IPS-18a (cell line): ENCODE measurements at regions not wholly inside any gene's neighbourhood (a gene's known extent, or its start where the extent isn't known, plus 50 kb on each side); places are given as distances from the start of the nearest gene placed in this dataset.

Experiments
- H3K27ac ChIP-seq: one replicate; pipeline ENCODE4 v1.5.1; 2013; ENCODE audit warnings: low read length
- H3K27me3 ChIP-seq: one replicate; pipeline ENCODE4 v1.6.1; 2013; ENCODE audit warnings: mild to moderate bottlenecking, low read length; ENCODE audit not compliant: control insufficient read depth, insufficient read depth
- H3K36me3 ChIP-seq: one replicate; pipeline ENCODE4 v1.6.1; 2013; ENCODE audit warnings: low read depth, low read length; ENCODE audit not compliant: control insufficient read depth
- H3K4me1 ChIP-seq: one replicate; pipeline ENCODE4 v1.6.1; 2013; ENCODE audit warnings: low read depth, low read length; ENCODE audit not compliant: control insufficient read depth
- H3K4me3 ChIP-seq: one replicate; pipeline ENCODE4 v1.5.1; 2013; ENCODE audit warnings: low read length
- H3K9ac ChIP-seq: one replicate; pipeline ENCODE4 v1.6.1; 2013; ENCODE audit warnings: mild to moderate bottlenecking, low read length, moderate library complexity
- H3K9me3 ChIP-seq: one replicate; pipeline ENCODE4 v1.6.1; 2013; ENCODE audit warnings: low read depth, low read length; ENCODE audit not compliant: control insufficient read depth

DNA sequence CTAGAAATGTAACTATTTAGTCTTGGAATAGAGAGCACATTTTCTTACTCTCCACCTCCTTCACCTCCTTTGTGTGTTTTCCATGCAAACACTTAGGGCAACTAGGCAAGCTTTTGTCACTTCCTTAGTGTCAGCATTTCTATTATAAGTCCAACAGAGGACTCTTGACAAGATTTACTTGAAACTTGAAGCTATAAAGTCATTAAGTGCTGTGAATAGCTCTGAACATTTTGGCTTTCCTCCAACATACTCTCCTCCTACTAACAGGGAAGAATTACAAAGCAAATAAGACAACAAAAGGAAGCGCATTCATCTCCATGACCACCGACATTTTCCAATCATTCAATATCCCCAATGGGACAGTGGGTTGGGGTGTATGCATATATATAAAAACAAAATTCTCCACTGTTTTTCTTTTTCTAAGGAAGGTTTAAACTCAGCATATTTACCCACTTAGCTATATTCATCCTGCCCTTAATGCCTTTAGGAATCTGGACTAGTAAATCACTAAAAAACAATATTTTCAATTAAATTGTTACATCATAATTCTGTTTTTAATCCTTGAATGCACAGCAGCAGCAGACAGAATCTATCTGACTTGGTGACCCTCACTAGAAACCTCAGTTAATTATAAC lies 264.6 kb downstream of the SNCA start:
- Histone ChIP-seq H3K36me3 (no peaks in the 10 kb centered on the region), H3K27me3 (no peaks in the 10 kb centered on the region), H3K4me1 (no peaks in the 10 kb centered on the region), H3K27ac (no peak overlapping the region), H3K4me3 (no peak overlapping the region), H3K9ac (no peak overlapping the region), H3K9me3 (no peaks in the 10 kb centered on the region)

DNA sequence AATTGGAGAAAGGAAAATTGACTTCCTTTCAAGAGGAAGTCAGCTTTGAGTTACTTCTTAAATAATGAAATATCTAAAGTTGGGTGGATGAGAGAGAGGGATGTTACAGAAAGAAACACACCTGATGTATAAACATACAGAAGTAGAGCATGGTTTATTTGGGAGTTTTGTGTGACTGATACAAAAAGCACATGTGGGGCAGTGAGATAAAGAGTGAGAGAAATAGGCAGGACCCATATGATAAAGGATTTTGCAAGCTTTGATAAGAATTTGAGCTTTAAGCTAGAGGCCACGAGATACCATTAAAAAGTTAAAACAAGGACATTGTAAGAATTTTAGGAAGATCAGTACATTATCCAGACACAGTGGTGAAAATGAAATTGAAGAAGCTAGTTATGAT lies 263.3 kb upstream of the GPRIN3 start:
- Histone ChIP-seq H3K27me3 (no peaks in the 10 kb centered on the region), H3K9me3 (no peaks in the 10 kb centered on the region), H3K36me3 (no peaks in the 10 kb centered on the region), H3K4me1 (no peaks in the 10 kb centered on the region), H3K9ac (no peak overlapping the region), H3K27ac (no peak overlapping the region), H3K4me3 (no peak overlapping the region)

DNA sequence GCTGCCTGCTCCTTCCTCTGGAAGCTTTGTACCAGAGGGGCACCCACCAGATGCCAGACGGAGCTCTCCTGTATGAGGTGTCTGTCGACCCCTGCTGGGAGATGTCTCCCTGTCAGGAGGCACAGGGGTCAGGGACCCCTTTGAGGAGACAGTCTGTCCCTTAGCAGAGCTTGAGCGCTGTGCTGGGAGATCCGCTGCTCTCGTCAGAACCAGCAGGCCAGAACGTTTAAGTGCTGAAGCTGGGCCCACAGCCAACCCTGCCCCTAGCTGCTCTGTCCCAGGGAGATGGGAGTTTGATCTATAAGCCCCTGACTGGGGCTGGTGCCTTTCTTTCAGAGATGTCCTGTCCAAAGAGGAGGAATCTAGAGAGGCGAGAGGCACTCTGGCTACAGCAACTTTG lies 260.3 kb upstream of the GPRIN3 start:
- Histone ChIP-seq H3K36me3 (no peaks in the 10 kb centered on the region), H3K27me3 (no peaks in the 10 kb centered on the region), H3K27ac (no peak overlapping the region), H3K9me3 (no peaks in the 10 kb centered on the region), H3K9ac (no peak overlapping the region), H3K4me1 (no peaks in the 10 kb centered on the region), H3K4me3 (no peak overlapping the region)

DNA sequence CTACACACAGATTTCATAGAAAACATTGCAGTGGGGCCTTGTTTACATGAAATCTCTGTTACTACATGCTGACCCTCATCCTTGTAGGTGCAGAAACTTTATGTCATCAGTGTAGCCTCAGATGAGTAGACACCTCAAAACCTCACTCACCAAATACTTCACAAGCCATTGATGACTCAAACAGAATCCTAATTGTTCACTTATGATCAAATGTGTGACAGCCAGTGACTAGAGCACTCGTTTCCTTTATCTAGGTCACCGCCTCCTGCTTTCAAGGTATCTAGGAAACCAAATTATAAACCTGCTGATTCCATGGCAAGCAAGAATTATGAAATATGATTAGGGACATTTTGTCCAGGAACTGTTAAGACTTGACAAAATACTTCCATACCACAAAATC lies 255.8 kb upstream of the GPRIN3 start:
- H3K27me3 ChIP-seq: peaks cover 8% of the 10 kb centered on the region
- H3K36me3 ChIP-seq: no peaks in the 10 kb centered on the region
- peaks cover 30% of the 10 kb centered on the region for H3K4me1 ChIP-seq
- no peak overlapping the region for H3K4me3 ChIP-seq
- H3K9ac ChIP-seq: no peak overlapping the region
- no peak overlapping the region for H3K27ac ChIP-seq
- H3K9me3 ChIP-seq: no peaks in the 10 kb centered on the region

DNA sequence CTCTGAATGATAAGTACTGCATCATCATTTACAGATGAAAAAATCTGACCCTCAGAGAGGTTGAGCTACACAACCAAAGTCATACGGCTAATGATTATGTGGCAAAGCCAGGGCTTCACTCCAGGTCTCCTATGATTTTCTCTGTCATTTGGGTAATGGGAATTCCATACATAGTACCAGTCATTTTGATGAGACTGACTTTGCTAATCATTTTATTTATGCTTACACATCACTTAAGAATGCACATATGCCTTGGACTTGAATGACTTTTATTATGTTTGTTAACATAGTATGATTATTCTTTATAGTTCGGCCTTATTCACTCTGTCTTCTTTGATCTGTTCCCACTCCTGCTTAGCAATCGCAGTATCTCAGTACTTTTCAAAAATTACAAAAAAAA lies 255.1 kb upstream of the GPRIN3 start:
- Histone ChIP-seq H3K27me3 (peaks cover 8% of the 10 kb centered on the region), H3K9ac (no peak overlapping the region), H3K4me3 (no peak overlapping the region), H3K9me3 (no peaks in the 10 kb centered on the region), H3K4me1 (peaks cover 32% of the 10 kb centered on the region), H3K36me3 (no peaks in the 10 kb centered on the region), H3K27ac (no peak overlapping the region)

DNA sequence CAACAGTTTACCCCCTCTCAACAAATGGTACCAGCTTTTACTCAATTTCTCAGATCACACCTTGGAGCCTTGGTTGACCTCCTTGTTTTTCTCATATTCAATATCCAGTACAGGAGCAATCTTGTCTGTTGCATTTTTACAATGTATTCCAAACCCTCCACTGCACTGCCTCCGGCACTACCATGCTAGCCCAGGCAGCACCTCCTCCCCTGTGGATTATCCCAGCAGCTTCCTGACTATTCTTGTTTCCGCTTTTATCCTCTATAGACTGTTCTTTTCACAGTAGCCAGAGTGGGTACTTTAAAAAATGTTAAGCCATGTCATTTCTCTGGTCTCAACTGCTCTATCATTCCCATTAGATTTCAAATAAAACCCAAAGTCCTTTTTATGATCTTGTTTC lies 253.4 kb upstream of the GPRIN3 start:
- H3K9me3 ChIP-seq: no peaks in the 10 kb centered on the region
- H3K27ac ChIP-seq: no peak overlapping the region
- H3K36me3 ChIP-seq: no peaks in the 10 kb centered on the region
- H3K9ac ChIP-seq: no peak overlapping the region
- H3K4me3 ChIP-seq: no peak overlapping the region
- peaks cover 32% of the 10 kb centered on the region for H3K4me1 ChIP-seq
- peaks cover 8% of the 10 kb centered on the region for H3K27me3 ChIP-seq

DNA sequence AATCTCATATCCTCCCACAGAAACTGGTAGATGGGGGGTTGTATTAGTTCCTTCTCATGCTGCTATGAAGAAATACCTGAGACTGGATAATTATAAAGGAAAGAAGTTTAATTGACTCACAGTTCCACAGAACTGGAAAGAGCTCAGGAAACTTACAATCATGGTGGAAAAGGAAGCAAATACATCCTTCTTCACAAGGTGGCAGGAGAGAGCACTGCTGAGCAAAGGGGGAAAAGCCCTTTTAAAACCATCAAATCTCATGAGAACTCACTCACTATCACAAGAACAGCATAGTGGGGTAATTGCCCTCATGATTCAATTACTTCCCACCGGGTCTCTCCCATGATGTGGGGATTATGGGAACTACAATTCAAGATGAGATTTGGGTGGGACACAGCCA lies 250.5 kb upstream of the GPRIN3 start:
- H3K36me3 ChIP-seq: no peaks in the 10 kb centered on the region
- H3K4me1 ChIP-seq: peaks cover 32% of the 10 kb centered on the region
- H3K4me3 ChIP-seq: no peak overlapping the region
- H3K9ac ChIP-seq: no peak overlapping the region
- H3K9me3 ChIP-seq: no peaks in the 10 kb centered on the region
- no peak overlapping the region for H3K27ac ChIP-seq
- peaks cover 8% of the 10 kb centered on the region for H3K27me3 ChIP-seq

DNA sequence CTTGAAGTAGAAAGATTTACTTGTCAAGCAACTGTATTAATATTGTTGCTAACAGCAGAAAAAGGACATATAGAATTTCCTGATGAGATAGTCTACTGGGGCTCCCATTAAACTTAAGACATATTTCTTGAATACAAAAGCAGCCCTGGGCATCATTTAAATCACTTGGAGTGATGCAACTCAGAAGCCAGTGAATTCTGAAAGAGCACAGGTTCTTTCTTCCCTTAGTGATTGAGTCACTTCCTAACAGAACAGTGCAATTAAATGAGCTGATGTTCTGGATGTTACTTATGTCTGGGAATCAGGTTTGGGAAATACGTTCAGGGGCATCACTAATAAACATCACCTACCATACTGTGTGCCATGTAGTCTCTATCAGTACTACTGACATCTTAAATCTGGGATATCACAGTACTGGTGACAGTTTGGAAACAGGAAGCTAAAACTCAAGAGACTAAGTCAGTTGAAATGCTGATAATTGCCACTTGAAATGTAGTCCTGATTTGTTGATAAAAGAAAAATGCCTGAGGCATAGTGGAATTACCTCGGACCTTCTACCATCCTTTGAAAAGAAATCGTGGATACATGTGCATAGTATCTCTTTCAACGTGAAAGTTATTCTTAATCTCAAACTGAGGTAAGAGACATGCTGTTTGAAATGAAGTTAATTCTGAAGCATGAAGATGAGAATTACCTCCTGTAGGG lies 249.2 kb upstream of the GPRIN3 start:
- no peak overlapping the region for H3K4me3 ChIP-seq
- no peak overlapping the region for H3K9ac ChIP-seq
- H3K36me3 ChIP-seq: no peaks in the 10 kb centered on the region
- H3K27ac ChIP-seq: no peak overlapping the region
- peaks cover 8% of the 10 kb centered on the region for H3K27me3 ChIP-seq
- no peaks in the 10 kb centered on the region for H3K9me3 ChIP-seq
- H3K4me1 ChIP-seq: peaks cover 32% of the 10 kb centered on the region

DNA sequence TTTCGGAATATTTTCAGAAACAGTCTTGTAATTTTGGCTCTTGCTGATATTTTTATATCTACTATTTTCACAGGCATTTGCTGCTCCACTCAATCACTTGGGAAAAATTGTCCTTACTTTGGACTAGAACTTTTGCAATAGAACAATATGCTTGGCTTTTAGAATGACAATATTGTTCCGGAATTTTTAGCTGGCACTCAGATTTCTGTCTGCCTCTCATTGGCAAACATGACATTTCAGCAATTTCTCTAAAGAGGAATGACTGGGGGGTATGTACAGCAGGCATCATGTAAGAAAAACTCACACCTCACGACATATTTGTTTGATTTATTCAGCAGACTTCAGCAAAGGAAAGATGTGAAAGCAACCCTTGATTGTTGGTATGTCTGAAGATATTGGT lies 243.6 kb upstream of the GPRIN3 start:
- Histone ChIP-seq H3K9me3 (no peaks in the 10 kb centered on the region), H3K27me3 (no peaks in the 10 kb centered on the region), H3K36me3 (no peaks in the 10 kb centered on the region), H3K4me1 (no peaks in the 10 kb centered on the region), H3K9ac (no peak overlapping the region), H3K27ac (no peak overlapping the region), H3K4me3 (no peak overlapping the region)

DNA sequence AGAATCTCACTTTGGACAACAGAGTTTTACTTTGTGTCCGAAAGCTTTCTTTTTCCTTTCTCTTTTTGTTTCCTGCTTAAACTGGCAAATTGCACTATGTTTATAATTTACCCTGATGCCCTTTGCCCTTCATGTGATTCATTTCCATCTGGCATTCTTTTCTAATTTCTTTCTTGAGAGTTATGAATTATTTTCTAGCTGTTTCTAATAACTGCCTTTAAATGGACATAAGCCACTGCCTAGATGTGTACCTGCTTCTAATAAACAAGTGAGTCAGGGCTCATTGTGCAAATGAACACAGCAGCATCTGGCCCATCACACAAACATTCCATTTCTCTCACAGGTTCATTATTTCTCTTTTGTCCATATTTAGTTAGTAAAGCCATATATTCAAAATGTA lies 242.3 kb upstream of the GPRIN3 start:
- Histone ChIP-seq H3K4me1 (no peaks in the 10 kb centered on the region), H3K4me3 (no peak overlapping the region), H3K9me3 (no peaks in the 10 kb centered on the region), H3K36me3 (no peaks in the 10 kb centered on the region), H3K27me3 (no peaks in the 10 kb centered on the region), H3K27ac (no peak overlapping the region), H3K9ac (no peak overlapping the region)

DNA sequence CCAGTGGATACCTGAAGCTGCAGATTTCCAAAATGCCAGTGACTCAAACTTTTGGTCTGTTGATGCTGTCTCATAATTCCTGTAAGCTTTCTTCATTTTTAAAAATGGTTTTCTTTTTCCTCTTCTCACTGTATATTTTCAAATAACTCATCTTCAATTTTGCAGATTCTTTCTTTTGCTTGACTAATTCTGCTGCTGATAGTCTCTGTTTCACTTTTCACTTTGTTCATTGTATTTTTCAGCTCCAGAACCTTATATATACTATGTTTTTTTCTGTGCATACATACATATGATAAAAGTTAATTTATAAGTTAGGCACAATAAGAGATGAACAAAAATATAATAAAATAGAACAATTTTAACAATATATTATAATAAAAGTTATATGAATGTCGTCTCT lies 237.7 kb upstream of the GPRIN3 start:
- no peak overlapping the region for H3K9ac ChIP-seq
- H3K4me3 ChIP-seq: no peak overlapping the region
- H3K4me1 ChIP-seq: peaks cover under 1% of the 10 kb centered on the region
- no peak overlapping the region for H3K27ac ChIP-seq
- no peaks in the 10 kb centered on the region for H3K9me3 ChIP-seq
- no peaks in the 10 kb centered on the region for H3K27me3 ChIP-seq
- no peaks in the 10 kb centered on the region for H3K36me3 ChIP-seq

DNA sequence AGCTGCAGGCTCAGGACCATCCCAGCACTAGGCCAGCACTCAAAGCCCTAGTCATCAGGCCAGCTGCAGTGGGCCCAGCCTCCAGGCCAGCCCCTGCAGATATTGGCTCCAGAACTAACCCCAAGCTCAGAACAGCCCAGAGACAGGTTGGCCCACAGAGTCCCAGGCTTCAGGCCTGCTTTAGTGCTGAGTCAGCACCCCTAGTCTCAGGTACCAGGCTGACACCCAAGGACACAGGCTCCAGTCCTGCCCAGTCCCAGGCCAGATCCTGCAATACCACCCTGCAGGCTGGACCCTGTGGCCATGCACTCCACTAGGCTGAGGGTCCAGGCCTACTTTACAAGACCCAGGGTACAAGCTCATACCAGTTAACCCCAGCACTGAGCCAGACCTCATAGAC lies 234.4 kb upstream of the GPRIN3 start:
- H3K27ac ChIP-seq: no peak overlapping the region
- no peak overlapping the region for H3K9ac ChIP-seq
- no peak overlapping the region for H3K4me3 ChIP-seq
- peaks cover 5% of the 10 kb centered on the region for H3K4me1 ChIP-seq
- H3K9me3 ChIP-seq: no peaks in the 10 kb centered on the region
- H3K36me3 ChIP-seq: no peaks in the 10 kb centered on the region
- H3K27me3 ChIP-seq: no peaks in the 10 kb centered on the region
